GM10266 (cell line): ENCODE measurements at regions not wholly inside any gene's neighbourhood (a gene's known extent, or its start where the extent isn't known, plus 50 kb on each side); places are given as distances from the start of the nearest gene placed in this dataset.
"Not testable (repeated sequence)": the region's sequence is repeated elsewhere in the genome, so short reads cannot be mapped to it uniquely, and the experiment has no call there.

ENCODE experiments used
- DNase-seq: peaks from one replicate; pipeline ENCODE4 v3.0.0; 2012; ENCODE audit errors: extremely low spot score
- TF ChIP-seq, protein P1 (sequence below): IDR thresholded peaks from 2 replicates; pipeline ENCODE4 v1.5.1; 2012; ENCODE audit warnings: mild to moderate bottlenecking, low read depth; ENCODE audit not compliant: control insufficient read depth, insufficient read depth; ENCODE audit errors: missing control alignments

DNA sequence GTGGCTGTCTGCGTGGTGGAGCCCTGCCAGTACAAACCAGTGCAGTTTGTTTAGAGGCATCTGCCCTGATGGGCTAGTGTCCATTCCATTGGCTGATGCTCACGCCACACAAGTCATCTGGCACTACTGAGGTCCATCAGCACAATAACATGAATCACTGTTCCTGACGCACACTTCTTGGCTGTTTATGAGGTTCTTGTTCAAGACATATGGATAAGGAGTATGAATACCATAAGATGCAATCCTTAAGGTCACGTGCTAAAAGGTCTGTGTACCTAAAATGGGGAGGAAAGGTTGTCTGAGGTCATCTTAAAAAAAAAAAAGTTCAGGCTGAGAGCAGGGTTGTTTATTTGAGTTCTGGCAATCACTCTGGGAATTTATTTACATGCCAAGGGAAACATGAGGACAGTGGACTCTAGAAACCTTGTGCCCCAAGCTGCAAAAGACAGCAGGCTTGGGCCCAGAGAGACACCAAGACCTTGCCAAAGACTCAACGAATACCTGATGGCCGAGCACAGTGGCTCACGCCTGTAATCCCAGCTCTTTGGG is 54.1 kb upstream of the SHLD1 start:
- TF ChIP-seq, protein P1, sequence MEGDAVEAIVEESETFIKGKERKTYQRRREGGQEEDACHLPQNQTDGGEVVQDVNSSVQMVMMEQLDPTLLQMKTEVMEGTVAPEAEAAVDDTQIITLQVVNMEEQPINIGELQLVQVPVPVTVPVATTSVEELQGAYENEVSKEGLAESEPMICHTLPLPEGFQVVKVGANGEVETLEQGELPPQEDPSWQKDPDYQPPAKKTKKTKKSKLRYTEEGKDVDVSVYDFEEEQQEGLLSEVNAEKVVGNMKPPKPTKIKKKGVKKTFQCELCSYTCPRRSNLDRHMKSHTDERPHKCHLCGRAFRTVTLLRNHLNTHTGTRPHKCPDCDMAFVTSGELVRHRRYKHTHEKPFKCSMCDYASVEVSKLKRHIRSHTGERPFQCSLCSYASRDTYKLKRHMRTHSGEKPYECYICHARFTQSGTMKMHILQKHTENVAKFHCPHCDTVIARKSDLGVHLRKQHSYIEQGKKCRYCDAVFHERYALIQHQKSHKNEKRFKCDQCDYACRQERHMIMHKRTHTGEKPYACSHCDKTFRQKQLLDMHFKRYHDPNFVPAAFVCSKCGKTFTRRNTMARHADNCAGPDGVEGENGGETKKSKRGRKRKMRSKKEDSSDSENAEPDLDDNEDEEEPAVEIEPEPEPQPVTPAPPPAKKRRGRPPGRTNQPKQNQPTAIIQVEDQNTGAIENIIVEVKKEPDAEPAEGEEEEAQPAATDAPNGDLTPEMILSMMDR: no peak
- no peak for DNase-seq

DNA sequence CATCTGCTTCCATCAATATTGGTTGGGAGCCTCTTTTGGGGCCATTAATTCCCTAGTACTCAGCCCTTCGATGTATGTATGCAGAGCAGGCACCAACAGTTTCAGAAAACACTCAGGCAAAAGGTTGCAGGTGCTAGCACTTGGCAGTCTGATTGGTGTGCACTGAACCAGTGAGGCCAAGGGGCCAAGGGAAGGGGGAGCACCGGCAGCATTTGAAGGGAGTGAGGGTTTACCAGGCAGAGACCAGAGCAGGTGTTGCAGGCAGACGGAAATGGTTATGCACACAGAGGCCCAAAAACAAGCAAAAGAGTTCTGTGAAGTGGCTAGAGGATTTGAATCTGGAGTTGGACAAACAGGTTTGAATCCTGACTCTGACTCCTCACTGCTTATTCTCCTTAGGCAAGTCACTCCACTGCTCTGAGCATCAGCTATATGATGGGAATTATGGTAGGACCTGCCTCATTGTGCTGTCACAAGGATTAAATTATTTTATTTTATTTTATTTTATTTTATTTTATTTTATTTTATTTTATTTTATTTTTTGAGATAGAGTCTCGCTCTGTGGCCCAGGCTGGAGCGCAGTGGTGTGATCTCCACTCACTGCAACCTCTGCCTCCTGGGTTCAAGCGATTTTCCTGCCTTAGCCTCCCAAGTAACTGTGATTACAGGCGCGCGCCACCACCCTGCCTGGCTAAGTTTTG is 58.1 kb upstream of the SHLD1 start:
- peak; percentile 68 for DNase-seq
- TF ChIP-seq, protein P1: no peak

- DNase-seq: no peak
- TF ChIP-seq, protein P1: no peak
Measured at GRCh38 chr20:5689463-5689862, 60.7 kb upstream of the SHLD1 start.

DNA sequence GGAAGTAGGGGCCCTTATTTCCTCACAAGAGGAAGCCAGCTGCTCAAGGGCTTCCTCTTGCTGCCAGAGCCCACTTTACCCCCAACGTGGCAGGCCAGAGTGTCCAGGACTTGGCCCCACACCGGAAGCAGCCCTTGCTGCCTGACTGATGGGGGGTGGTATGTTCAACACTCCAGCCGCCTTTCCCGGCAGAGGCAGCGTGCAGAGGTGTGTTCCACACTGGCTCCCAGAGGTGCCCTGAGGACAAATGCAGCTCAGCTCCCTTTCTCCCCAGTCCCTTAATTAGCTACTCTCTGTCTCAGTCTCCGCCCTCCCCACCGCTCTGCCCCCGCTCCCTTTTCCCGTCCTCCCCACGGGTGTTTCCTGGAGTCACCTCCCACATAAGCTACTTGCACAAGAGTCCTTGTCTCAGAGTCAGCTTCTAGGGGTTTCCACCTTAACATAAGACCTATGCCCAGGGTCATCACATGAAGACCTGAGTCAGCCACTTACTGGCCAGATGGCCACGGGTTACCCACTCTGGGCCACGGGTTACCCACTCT is 61.7 kb upstream of the SHLD1 start:
- TF ChIP-seq, protein P1: no peak
- no peak for DNase-seq

DNA sequence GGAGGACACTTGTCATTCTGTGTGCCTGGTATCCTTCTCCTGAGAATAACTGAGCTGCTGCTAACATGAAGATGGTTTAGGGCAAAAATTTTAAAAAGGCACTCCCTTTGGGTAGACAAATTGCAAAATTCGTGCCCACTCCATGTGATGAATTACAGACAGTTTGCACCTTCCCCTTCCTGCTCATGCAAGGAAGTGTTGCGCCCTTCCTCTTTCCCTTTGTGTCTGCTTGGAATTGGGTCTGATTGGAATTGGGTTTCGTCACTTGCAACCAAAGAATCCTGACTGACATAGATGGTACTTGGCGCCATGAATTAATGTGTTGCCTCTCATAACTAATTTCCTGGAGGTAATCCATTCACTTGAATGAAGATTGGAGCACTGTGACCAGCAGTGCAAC is 62.3 kb upstream of the SHLD1 start:
- no peak for DNase-seq
- TF ChIP-seq, protein P1: no peak

DNA sequence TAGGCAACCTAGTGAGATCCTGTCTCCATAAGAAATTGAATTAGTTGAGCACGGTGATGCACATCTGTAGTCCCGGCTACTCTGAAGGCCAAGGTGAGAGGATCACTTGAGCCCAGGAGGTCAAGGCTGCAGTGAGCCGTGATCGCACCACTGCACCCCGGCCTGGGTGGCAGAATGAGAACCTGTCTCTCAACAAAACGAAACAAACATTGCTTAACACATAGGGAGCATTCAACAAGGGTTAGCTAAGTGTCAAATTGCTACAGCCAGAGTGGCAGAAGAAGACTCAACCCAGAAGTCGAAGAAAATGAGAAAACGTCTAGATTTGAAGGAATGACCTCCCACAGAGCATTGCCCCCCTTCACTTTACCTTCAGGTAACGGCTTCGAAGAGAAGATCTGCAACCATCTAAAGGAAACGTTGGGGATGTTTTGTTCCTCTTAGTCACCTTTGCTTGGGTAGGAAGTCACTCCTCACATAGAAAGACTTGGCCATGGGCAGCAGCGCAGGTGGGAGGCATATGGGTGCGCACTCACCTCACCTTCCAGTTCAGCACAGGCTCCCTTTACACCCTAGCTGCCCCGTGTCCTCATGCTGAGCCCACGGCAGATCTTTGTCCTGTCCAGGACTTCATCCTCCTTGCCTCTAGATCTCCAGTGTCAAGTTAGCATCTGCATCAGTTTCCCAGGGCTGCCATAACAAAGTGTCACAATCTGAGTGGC is 63.7 kb upstream of the SHLD1 start:
- TF ChIP-seq, protein P1: no peak

DNA sequence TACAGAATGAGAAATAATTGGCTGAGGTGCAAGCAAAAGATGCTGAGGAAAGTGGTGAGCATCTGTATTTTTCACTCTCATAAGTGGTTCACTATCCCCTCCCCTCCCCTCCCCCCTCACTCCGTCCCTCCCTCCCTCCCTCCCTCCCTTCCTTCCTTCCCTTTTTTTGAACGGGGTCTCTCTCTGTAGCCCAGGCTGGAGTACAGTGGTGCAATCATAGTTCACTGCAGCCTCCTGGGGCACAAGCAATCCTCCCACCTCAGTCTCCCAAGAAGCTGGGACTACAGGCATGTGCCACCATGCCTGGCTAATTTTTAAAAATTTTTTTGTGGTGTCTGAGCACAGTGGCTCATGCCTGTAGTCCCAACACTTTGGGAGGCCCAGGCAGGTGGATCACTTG is 67.6 kb upstream of the SHLD1 start:
- not testable (repeated sequence) for DNase-seq

More for the DNA sequence above, 63.7 kb upstream of the SHLD1 start:
- no peak for DNase-seq
